OCI-LY1 (cell line): ENCODE measurements at regions not wholly inside any gene's neighbourhood (a gene's known extent, or its start where the extent isn't known, plus 50 kb on each side); places are given as distances from the start of the nearest gene placed in this dataset.

Experiments
- CTCF ChIP-seq: fragments of 200-600 bp; sonication (generic), shearing (Covaris generic); IDR thresholded peaks from 2 replicates; pipeline ENCODE4 v1.5.1; 2017; ENCODE audit warnings: mild to moderate bottlenecking, antibody characterized with exemption, low read length, moderate library complexity, mixed read lengths
- EZH2 ChIP-seq: fragments of 200-600 bp; sonication (generic), shearing (Covaris generic); IDR thresholded peaks from 2 replicates; pipeline ENCODE4 v1.8.0; 2017; ENCODE audit warnings: borderline replicate concordance, mixed run types, mild to moderate bottlenecking, antibody characterized with exemption, low read length, moderate library complexity, mixed read lengths

GRCh38 chr11:27830206-27830605 lies 130.0 kb upstream of the BDNF start:
- TF ChIP-seq CTCF: no peak
- no peak for TF ChIP-seq EZH2
